HEK293 (cell line): ENCODE measurements at regions not wholly inside any gene's neighbourhood (a gene's known extent, or its start where the extent isn't known, plus 50 kb on each side); places are given as distances from the start of the nearest gene placed in this dataset.

Experiments
- GLI4 ChIP-seq: fragments of 450-650 bp; formaldehyde crosslinking; IDR thresholded peaks from 2 replicates; pipeline ENCODE4 v1.5.1; 2016; ENCODE audit warnings: missing biosample characterization, missing genetic modification characterization
- HOXA7 ChIP-seq: sonication (generic); formaldehyde crosslinking; IDR thresholded peaks from 2 replicates; pipeline ENCODE4 v1.8.1; 2022; ENCODE audit warnings: missing genetic modification reagents, borderline replicate concordance
- ZNF302 ChIP-seq: fragments of 450-650 bp; formaldehyde crosslinking; IDR thresholded peaks from 2 replicates; pipeline ENCODE4 v1.5.1; 2016; ENCODE audit warnings: missing biosample characterization, missing genetic modification characterization, low read depth

- TF ChIP-seq ZNF302 (tag by site-specific recombination) (no peak), HOXA7 (CRISPR knock-in tag) (no peak), GLI4 (tag by site-specific recombination) (no peak)
These were observed 440.9 kb downstream of the LRIG3 start for GRCh38 chr12:58479401-58479800.
